DND-41 (cell line): ENCODE measurements at regions not wholly inside any gene's neighbourhood (a gene's known extent, or its start where the extent isn't known, plus 50 kb on each side); places are given as distances from the start of the nearest gene placed in this dataset.

ENCODE experiments used
- ATAC-seq: fragments of 200-7000 bp; cut with Tn5 transposase; 3 replicates; pipeline ENCODE4 v1.9.1; 2021; ENCODE audit warnings: low read depth; ENCODE audit not compliant: insufficient read depth
- DNase-seq: peaks from one replicate; pipeline ENCODE4 v3.0.0-alpha.2; 2020
- H2AFZ ChIP-seq: 2 replicates; pipeline ENCODE4 v1.6.0; 2012; ENCODE audit warnings: low read depth, low read length
- H3K27ac ChIP-seq: 2 replicates; pipeline ENCODE4 v1.5.1; 2012; ENCODE audit warnings: low read length, inconsistent platforms
- H3K27me3 ChIP-seq: fragments of 200-600 bp; sonication (generic); 2 replicates; pipeline ENCODE4 v1.6.0; 2012; ENCODE audit warnings: low read length, mild to moderate bottlenecking, inconsistent platforms; ENCODE audit not compliant: insufficient read depth, poor library complexity
- H3K36me3 ChIP-seq: 2 replicates; pipeline ENCODE4 v1.5.1; 2012; ENCODE audit warnings: low read length, inconsistent platforms; ENCODE audit not compliant: insufficient read depth
- H3K4me1 ChIP-seq: 2 replicates; pipeline ENCODE4 v1.5.1; 2012; ENCODE audit warnings: mild to moderate bottlenecking, low read length; ENCODE audit not compliant: insufficient read depth
- H3K4me2 ChIP-seq: 2 replicates; pipeline ENCODE4 v1.6.0; 2012; ENCODE audit warnings: mild to moderate bottlenecking, moderate library complexity, low read length, inconsistent platforms; ENCODE audit not compliant: insufficient read depth
- H3K4me3 ChIP-seq, 2 experiments: fragments of 200-600 bp in 1 of 2; shearing (Covaris generic) in 1 of 2; 2 replicates each; pipeline ENCODE4 v1.5.1; 2012 to 2016; ENCODE audit warnings: inconsistent platforms in 2 of 2, low read length in 2 of 2, mild to moderate bottlenecking in 2 of 2, low read depth in 1 of 2, moderate library complexity in 1 of 2
- H3K79me2 ChIP-seq: 2 replicates; pipeline ENCODE4 v1.6.0; 2012; ENCODE audit warnings: low read length, inconsistent platforms; ENCODE audit not compliant: insufficient read depth
- H3K9ac ChIP-seq: 2 replicates; pipeline ENCODE4 v1.6.0; 2012; ENCODE audit warnings: low read depth, mild to moderate bottlenecking, inconsistent platforms, low read length, moderate library complexity
- H3K9me3 ChIP-seq: 2 replicates; pipeline ENCODE4 v1.5.1; 2012; ENCODE audit warnings: low read length, moderate library complexity, mild to moderate bottlenecking, inconsistent platforms; ENCODE audit not compliant: insufficient read depth, severe bottlenecking
- H4K20me1 ChIP-seq: 2 replicates; pipeline ENCODE4 v1.6.0; 2012; ENCODE audit warnings: low read length; ENCODE audit not compliant: insufficient read depth
- CTCF ChIP-seq: IDR thresholded peaks from 2 replicates; pipeline ENCODE4 v1.5.1; 2012; ENCODE audit warnings: borderline replicate concordance, low read length, moderate library complexity, mild to moderate bottlenecking; ENCODE audit not compliant: poor library complexity, severe bottlenecking; ENCODE audit errors: extremely low read depth
- EZH2 ChIP-seq: IDR thresholded peaks from 3 replicates; pipeline ENCODE4 v1.6.1; 2012; ENCODE audit warnings: borderline replicate concordance, low read depth, mild to moderate bottlenecking, moderate library complexity, low read length, inconsistent platforms; ENCODE audit not compliant: severe bottlenecking

DNA sequence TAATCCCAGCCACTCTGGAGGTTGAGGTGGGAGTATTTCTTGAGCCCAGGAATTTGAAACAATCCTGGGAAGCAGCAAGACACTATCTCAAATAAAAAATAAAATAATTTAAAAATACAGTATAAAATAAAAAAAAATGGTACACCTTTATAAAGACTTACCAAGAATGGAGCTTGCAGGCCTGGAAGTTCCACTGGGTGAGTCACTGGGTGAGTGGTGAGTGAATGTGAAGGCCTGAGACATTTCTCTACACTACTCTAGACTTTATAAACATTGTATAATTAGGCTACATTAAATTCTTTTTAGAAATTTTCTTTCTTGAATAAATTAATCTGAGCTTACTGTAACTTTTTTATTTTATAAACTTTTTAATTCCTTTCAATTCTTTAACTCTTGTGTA lies 609.1 kb upstream of the BCHE start:
- DNase-seq: no peak

GRCh38 chr3:166445865-166446264 lies 608.6 kb upstream of the BCHE start:
- ATAC-seq (no peak), DNase-seq (no peak)
- Histone ChIP-seq H3K79me2 (no peaks in the 10 kb centered on the region), H3K9me3 (peaks cover 7% of the 10 kb centered on the region), H3K27ac (no peak overlapping the region), H3K4me1 (no peaks in the 10 kb centered on the region), H3K4me3 (no peak overlapping the region), H2AFZ (no peak overlapping the region), H3K27me3 (no peaks in the 10 kb centered on the region), H3K9ac (no peak overlapping the region), H4K20me1 (no peaks in the 10 kb centered on the region), H3K4me2 (no peak overlapping the region), H3K36me3 (no peaks in the 10 kb centered on the region)
- no peak for TF ChIP-seq EZH2
- no peak for TF ChIP-seq CTCF

More for the DNA sequence above, 609.1 kb upstream of the BCHE start:
- Histone ChIP-seq H3K4me1 (no peaks in the 10 kb centered on the region), H3K27me3 (no peaks in the 10 kb centered on the region), H4K20me1 (no peaks in the 10 kb centered on the region), H3K4me2 (no peak overlapping the region), H3K4me3 (no peak overlapping the region), H3K27ac (no peak overlapping the region), H3K9me3 (peaks cover 7% of the 10 kb centered on the region), H3K9ac (no peak overlapping the region), H3K36me3 (no peaks in the 10 kb centered on the region), H3K79me2 (no peaks in the 10 kb centered on the region), H2AFZ (no peak overlapping the region)
- TF ChIP-seq CTCF (no peak), EZH2 (no peak)
- ATAC-seq: no peak

- DNase-seq (no peak), ATAC-seq (no peak)
- Histone ChIP-seq H3K27me3 (no peaks in the 10 kb centered on the region), H3K9me3 (peaks cover 7% of the 10 kb centered on the region), H3K9ac (no peak overlapping the region), H2AFZ (no peak overlapping the region), H3K36me3 (no peaks in the 10 kb centered on the region), H3K4me3 (no peak overlapping the region), H3K4me2 (no peak overlapping the region), H3K4me1 (no peaks in the 10 kb centered on the region), H4K20me1 (no peaks in the 10 kb centered on the region), H3K27ac (no peak overlapping the region), H3K79me2 (no peaks in the 10 kb centered on the region)
- no peak for TF ChIP-seq CTCF
- no peak for TF ChIP-seq EZH2
Measured at GRCh38 chr3:166444756-166445155, 607.5 kb upstream of the BCHE start.

DNA sequence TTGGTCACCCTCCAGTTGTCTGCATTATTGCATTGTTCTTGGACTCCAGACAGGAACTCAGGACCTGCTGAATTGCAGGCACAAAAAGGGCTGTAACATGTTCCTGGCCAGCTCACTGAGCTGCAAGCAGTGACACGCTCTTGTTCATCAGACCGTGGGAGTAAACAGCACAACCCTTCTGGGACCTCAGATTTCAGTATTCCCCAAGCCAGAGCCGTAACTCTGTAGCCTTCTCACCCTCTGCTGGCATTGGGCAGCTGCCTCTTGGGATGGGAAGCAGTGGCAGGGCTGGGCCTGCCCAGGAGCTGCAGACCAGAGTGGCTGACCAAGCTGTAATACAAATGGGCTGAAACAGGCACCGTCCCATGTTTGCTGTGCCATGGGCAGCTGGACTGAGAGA lies 607.1 kb upstream of the BCHE start:
- Histone ChIP-seq H3K9ac (no peak overlapping the region), H3K27me3 (no peaks in the 10 kb centered on the region), H3K9me3 (peaks cover 7% of the 10 kb centered on the region), H3K36me3 (no peaks in the 10 kb centered on the region), H3K27ac (no peak overlapping the region), H3K79me2 (no peaks in the 10 kb centered on the region), H3K4me2 (no peak overlapping the region), H2AFZ (no peak overlapping the region), H3K4me3 (no peak overlapping the region), H3K4me1 (no peaks in the 10 kb centered on the region), H4K20me1 (no peaks in the 10 kb centered on the region)
- DNase-seq (no peak), ATAC-seq (no peak)
- TF ChIP-seq EZH2 (no peak), CTCF (no peak)
